ENCODE measurements at regions not wholly inside any gene's neighbourhood (a gene's known extent, or its start where the extent isn't known, plus 50 kb on each side); places are given as distances from the start of the nearest gene placed in this dataset.

DNA sequence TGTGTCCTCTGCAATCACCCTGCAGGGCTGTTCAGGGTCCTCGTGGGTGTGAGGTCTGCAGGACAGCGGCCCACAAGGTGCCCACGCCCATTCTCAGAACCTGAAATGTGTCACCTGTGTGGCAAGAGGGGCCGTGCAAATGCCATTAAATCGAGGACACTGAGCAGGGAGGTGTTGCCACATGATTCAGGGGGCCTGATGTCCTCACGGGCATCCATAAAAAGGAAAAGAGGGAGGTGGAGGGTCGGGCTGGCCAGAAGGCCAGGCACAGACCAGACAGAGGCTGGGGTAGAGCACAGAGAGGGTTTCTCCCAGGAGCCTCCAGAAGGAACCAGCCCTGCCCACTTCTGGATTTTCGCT is 239.6 kb downstream of the ERMARD start:
- TF ChIP-seq, protein P1, sequence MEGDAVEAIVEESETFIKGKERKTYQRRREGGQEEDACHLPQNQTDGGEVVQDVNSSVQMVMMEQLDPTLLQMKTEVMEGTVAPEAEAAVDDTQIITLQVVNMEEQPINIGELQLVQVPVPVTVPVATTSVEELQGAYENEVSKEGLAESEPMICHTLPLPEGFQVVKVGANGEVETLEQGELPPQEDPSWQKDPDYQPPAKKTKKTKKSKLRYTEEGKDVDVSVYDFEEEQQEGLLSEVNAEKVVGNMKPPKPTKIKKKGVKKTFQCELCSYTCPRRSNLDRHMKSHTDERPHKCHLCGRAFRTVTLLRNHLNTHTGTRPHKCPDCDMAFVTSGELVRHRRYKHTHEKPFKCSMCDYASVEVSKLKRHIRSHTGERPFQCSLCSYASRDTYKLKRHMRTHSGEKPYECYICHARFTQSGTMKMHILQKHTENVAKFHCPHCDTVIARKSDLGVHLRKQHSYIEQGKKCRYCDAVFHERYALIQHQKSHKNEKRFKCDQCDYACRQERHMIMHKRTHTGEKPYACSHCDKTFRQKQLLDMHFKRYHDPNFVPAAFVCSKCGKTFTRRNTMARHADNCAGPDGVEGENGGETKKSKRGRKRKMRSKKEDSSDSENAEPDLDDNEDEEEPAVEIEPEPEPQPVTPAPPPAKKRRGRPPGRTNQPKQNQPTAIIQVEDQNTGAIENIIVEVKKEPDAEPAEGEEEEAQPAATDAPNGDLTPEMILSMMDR (IDR thresholded peaks at IDR 0.05): no peak
- TF ChIP-seq POLR2A (IDR thresholded peaks at IDR 0.05; ENCODE audit: low read depth): no peak
- no peak for TF ChIP-seq POLR2AphosphoS5 (IDR thresholded peaks at IDR 0.05)
- no peak for TF ChIP-seq EP300 (IDR thresholded peaks at IDR 0.05)

All from esophagus muscularis mucosa (tissue), 4 donors.